SU-DHL-6 (cell line): ENCODE measurements at regions not wholly inside any gene's neighbourhood (a gene's known extent, or its start where the extent isn't known, plus 50 kb on each side); places are given as distances from the start of the nearest gene placed in this dataset.

Experiments used
- CTCF ChIP-seq: fragments of 200-600 bp; sonication (generic); IDR thresholded peaks from one replicate; pipeline ENCODE4 v1.5.1; 2017; ENCODE audit warnings: antibody characterized with exemption, mild to moderate bottlenecking, low read length, moderate library complexity; ENCODE audit not compliant: insufficient read depth, poor library complexity, severe bottlenecking
- EZH2phosphoT487 ChIP-seq: fragments of 200-600 bp; sonication (generic), shearing (Covaris generic); conservative IDR thresholded peaks from 2 replicates; pipeline ENCODE4 v1.6.1; 2018; ENCODE audit warnings: mild to moderate bottlenecking, antibody characterized with exemption, low read length, moderate library complexity, mixed read lengths

GRCh38 chr14:30218907-30219306 lies 291.3 kb upstream of the PRKD1 start:
- TF ChIP-seq CTCF: no peak
- no peak for TF ChIP-seq EZH2phosphoT487
